NCI-H187 treated with DMSO at 0.1 percent for 48 hours (cell line): ENCODE measurements at regions not wholly inside any gene's neighbourhood (a gene's known extent, or its start where the extent isn't known, plus 50 kb on each side); places are given as distances from the start of the nearest gene placed in this dataset.

Experiments
- DNase-seq: peaks from one replicate; lab custom pipeline; 2025; lab: John Stamatoyannopoulos, UW

GRCh38 chr6:44712353-44713111 is 325.0 kb downstream of the CDC5L start:
- no peak for DNase-seq

- DNase-seq = no peak
Observed at GRCh38 chr6:44715188-44715587, 327.7 kb downstream of the CDC5L start.

- DNase-seq = no peak
Observed at GRCh38 chr6:44715925-44716324, 328.4 kb downstream of the CDC5L start.

GRCh38 chr6:44717431-44717830 is 329.9 kb downstream of the CDC5L start:
- DNase-seq = no peak

GRCh38 chr6:44721954-44722578 is 334.6 kb downstream of the CDC5L start:
- DNase-seq = no peak

- DNase-seq = no peak
Observed at GRCh38 chr6:44722736-44723135, 335.2 kb downstream of the CDC5L start.

GRCh38 chr6:44723439-44724197 is 336.1 kb downstream of the CDC5L start:
- DNase-seq = no peak

- DNase-seq = no peak
Observed at GRCh38 chr6:44725070-44725469, 337.6 kb downstream of the CDC5L start.

- DNase-seq = no peak
Observed at GRCh38 chr6:44727651-44728630, 340.4 kb downstream of the CDC5L start.

GRCh38 chr6:44730771-44731391 is 343.4 kb downstream of the CDC5L start:
- no peak for DNase-seq

- DNase-seq = no peak
Observed at GRCh38 chr6:44731485-44732095, 344.1 kb downstream of the CDC5L start.

- DNase-seq = no peak
Observed at GRCh38 chr6:44732243-44732642, 344.7 kb downstream of the CDC5L start.

GRCh38 chr6:44733126-44733525 is 345.6 kb downstream of the CDC5L start:
- DNase-seq = no peak

- no peak for DNase-seq
Observed at GRCh38 chr6:44733868-44734267, 346.4 kb downstream of the CDC5L start.

GRCh38 chr6:44734886-44735629 is 347.6 kb downstream of the CDC5L start:
- DNase-seq = no peak

- DNase-seq = no peak
Observed at GRCh38 chr6:44735630-44735963, 348.1 kb downstream of the CDC5L start.

- no peak for DNase-seq
Observed at GRCh38 chr6:44737341-44737740, 349.8 kb downstream of the CDC5L start.

- no peak for DNase-seq
Observed at GRCh38 chr6:44737829-44738528, 350.5 kb downstream of the CDC5L start.

- no peak for DNase-seq
Observed at GRCh38 chr6:44738601-44739146, 351.2 kb downstream of the CDC5L start.
